SK-N-DZ (cell line): ENCODE measurements at regions not wholly inside any gene's neighbourhood (a gene's known extent, or its start where the extent isn't known, plus 50 kb on each side); places are given as distances from the start of the nearest gene placed in this dataset.
"Not testable (repeated sequence)": the region's sequence is repeated elsewhere in the genome, so short reads cannot be mapped to it uniquely, and the experiment has no call there.

ENCODE experiments used
- DNase-seq: peaks from one replicate; pipeline ENCODE4 v3.0.0-alpha.2; 2015; ENCODE audit warnings: low spot score

DNA sequence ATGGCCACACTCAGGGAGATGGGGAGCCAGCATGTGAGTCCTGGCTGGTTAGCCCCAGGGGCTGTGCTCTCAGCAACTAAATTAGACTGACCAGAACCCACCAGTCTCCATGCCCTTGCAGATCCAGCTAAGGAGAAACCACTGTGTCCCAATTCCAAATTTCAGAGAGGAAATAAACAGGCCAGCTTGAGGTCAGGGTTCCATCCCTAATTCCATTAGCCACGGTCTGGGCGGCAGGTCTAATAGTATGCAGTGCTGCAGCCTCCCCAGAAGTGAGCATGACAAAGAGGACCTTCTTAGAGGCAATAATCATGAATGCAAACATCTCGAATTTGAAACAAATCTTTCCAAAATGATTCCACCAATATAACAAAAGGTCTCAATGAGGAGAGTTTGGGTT lies 671.2 kb downstream of the BCL11A start:
- no peak for DNase-seq

GRCh38 chr2:59881218-59881617 lies 672.2 kb downstream of the BCL11A start:
- no peak for DNase-seq

- no peak for DNase-seq
Measured at GRCh38 chr2:59879700-59880131, 673.7 kb downstream of the BCL11A start.

DNA sequence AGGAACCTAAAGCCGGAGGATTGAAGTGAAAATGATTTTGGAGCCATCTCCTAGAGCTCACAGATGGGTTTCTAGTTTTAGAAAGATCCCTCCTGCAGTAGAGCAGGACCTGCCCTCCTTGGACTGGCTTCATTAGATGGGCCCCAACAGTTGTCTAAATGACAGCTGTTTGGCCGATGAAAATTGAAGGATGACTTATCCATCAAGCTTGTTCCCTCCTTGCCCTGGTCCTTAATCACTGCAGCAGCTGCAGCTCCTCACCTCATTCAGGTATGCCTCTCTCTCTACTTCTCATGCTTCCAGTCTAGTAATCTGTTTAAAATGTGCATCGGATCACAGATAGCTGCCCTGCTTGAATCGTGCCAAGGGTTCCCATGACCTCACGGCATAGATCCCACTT lies 677.6 kb downstream of the BCL11A start:
- DNase-seq = no peak

GRCh38 chr2:59874971-59875755 lies 678.3 kb downstream of the BCL11A start:
- no peak for DNase-seq

- no peak for DNase-seq
Measured at GRCh38 chr2:59874361-59874760, 679.1 kb downstream of the BCL11A start.

DNA sequence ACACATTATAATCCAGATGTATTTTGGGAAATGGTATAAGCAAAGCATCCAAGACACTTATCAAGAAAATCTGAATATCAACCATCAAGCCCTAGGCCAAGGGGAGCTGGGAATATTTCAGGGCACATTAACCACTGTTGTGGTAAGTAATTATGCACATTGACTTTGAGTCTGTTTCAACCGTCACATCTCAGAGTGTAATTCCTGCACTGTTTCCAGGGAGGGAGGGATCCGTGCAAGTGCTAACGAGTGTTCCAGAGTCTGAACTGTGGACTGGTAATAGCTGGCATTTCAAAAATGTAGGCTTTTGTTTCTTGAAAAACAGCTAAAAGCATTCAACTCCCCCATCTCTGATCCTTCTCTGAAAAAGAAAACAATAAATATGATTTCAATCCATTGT lies 681.6 kb downstream of the BCL11A start:
- DNase-seq = no peak

DNA sequence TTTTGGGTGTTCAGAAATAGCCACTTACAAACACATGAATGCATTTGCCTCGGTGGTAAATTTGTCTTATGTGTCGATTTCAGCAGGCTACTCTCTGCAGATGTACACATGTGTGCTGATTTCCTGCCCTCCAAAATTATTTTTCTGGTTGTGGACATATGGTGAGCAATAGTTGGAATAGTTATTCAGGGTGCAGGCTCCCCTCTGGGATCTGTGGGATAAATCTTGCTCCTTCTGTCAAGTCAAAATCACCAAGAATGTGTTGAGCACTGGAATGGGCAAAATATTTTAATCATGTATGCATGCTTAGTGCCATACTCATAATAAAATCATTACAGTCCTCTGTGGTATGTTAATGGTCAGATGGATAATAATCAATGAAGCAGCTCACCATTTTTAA lies 684.5 kb downstream of the BCL11A start:
- no peak for DNase-seq

DNA sequence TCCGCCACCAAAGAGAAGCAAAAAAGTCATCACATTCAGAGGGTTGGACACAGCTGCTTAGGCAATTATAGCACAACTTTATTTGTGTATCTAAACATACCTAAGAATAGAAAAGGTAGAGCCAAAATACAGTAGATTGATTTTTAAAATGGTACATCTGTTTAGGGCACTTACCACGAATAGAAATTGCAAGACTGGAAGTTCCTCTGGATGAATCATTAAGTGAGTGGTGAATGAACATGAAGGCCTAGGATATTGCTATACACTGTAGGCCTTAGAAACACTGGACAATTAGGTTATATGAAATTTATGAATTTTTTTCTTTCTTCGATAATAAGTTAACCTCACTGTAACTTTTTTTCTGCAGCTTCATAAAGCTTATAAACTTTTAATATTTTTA lies 687.0 kb downstream of the BCL11A start:
- no peak for DNase-seq

- no peak for DNase-seq
Measured at GRCh38 chr2:59858540-59858939, 694.9 kb downstream of the BCL11A start.

- DNase-seq = no peak
Measured at GRCh38 chr2:59857109-59857508, 696.3 kb downstream of the BCL11A start.

DNA sequence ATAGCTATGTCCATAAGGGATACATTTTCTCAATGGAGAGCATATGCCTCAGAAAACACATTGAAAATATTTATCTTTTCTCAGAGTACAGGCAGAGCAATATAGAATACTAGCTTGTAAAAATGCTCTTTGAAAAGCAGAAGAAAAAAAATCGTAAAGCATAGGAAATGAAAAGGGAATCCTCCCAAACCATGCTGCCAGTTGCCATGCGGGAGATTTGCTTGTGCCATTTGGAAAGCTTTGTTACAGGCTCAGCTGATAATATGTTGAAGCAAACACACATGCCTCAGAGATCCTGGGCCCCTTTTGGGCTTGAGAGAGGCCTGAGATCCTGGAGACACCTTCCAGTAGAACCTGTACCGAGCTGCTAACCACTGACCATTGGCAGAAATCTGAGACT lies 697.1 kb downstream of the BCL11A start:
- no peak for DNase-seq

- DNase-seq = no peak
Measured at GRCh38 chr2:59853032-59853431, 700.4 kb downstream of the BCL11A start.

GRCh38 chr2:59851836-59852475 lies 701.5 kb downstream of the BCL11A start:
- no peak for DNase-seq

- DNase-seq = no peak
Measured at GRCh38 chr2:59850554-59850953, 702.9 kb downstream of the BCL11A start.

GRCh38 chr2:59833941-59834340 lies 719.5 kb downstream of the BCL11A start:
- no peak for DNase-seq

DNA sequence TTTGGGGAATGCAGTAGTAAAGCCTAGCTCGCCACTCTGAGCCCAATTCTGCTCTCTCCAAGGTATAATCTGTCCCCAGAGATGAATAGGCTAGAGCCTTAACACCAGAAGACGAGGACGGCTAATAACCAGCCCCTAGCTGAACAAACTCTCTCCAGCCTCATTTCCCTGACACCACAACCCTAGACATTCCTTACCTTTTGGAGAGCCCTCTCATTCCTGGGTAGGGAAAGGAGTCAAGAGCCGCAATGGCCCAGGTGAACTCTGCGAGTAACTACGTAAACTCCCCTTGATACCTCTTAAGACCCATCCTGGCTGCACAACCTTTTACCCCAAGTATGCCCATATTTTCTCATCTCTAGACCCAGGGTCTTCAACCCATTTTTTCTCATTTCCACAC lies 722.9 kb downstream of the BCL11A start:
- DNase-seq = no peak

GRCh38 chr2:59827677-59828076 lies 725.8 kb downstream of the BCL11A start:
- no peak for DNase-seq

GRCh38 chr2:59826177-59826576 lies 727.3 kb downstream of the BCL11A start:
- DNase-seq = no peak

DNA sequence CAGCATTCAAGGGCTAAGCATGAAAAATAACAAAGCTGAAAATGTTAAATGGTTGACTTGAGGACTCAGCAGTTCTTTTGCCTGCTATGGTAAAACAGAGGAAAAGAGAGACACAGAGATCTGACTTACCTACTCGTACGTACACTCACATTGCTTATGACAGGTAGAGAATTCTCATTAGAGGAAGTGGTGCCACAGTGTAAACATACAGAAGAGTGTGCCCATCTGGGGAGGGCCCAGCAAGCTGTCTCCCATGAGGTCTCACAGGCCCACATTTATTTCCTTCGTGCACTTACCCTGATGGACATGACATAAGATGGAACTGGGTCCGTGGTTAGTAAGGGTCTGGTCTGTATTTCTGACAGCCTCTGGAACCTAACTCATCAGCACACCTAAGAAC lies 729.1 kb downstream of the BCL11A start:
- DNase-seq = no peak

GRCh38 chr2:59816075-59816474 lies 737.4 kb downstream of the BCL11A start:
- DNase-seq = no peak

- DNase-seq = not testable (repeated sequence)
Measured at GRCh38 chr2:59810283-59810682, 743.2 kb downstream of the BCL11A start.

DNA sequence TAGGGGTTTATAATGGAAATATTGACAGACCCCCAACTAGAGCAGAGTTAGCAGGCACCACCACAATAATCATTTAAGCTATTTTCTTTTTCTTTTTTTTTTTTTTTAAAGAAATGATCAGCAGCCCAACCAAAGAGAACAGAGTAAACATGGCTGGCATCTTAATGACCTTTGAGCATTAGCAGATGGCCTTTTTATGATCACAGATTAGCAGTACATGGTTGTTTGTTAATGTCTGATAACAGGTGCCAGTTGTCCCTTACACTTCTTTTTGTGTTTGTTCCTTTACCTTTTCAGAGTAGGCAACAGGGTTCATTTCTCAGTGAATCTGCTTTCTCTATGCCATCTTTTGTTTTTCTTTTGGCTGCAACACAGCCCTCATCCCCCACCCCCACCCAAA lies 747.0 kb downstream of the BCL11A start:
- DNase-seq = peak; percentile 76
